ENCODE measurements at regions not wholly inside any gene's neighbourhood (a gene's known extent, or its start where the extent isn't known, plus 50 kb on each side); places are given as distances from the start of the nearest gene placed in this dataset.

- TF ChIP-seq CTCF (IDR thresholded peaks at IDR 0.05) (no peak), POLR2A (IDR thresholded peaks at IDR 0.05) (no peak)
Measured at GRCh38 chr7:138245682-138246081, 169.4 kb downstream of the AKR1D1 start.

Data from esophagus squamous epithelium (tissue), 4 donors.